GM21528 (cell line): ENCODE measurements at regions not wholly inside any gene's neighbourhood (a gene's known extent, or its start where the extent isn't known, plus 50 kb on each side); places are given as distances from the start of the nearest gene placed in this dataset.

Source experiments
- ATAC-seq: cut with Tn5 transposase; IDR thresholded peaks from one replicate; pipeline ENCODE4 v1.9.1; 2021; ENCODE audit warnings: mild to moderate bottlenecking, moderate library complexity; ENCODE audit not compliant: unreplicated experiment, low FRiP score

DNA sequence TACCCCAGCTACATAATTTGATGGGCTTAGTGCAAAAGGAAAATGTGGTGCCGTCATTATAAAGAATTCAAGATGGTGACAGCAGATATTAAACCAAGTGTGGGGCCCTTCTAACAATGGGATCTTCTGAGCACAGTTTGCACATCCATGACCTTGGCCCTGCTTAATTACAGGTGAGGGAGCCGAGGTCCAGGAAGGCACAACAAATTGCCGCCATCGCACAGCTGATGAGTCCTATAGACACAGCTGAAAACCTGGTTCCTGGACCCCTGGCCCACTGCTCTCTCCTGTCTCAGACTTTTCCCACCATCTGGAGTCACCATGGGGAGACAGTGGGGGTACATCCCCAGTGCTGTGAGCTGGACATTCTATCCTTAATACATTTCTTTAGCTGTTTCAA lies 95.8 kb upstream of the MAP4K3 start:
- ATAC-seq: no peak

- ATAC-seq: no peak
Observed at GRCh38 chr2:39534095-39534711, 97.1 kb upstream of the MAP4K3 start.

- no peak for ATAC-seq
Observed at GRCh38 chr2:39535636-39536185, 98.6 kb upstream of the MAP4K3 start.

GRCh38 chr2:39537150-39537549 lies 100.1 kb upstream of the MAP4K3 start:
- ATAC-seq: no peak

DNA sequence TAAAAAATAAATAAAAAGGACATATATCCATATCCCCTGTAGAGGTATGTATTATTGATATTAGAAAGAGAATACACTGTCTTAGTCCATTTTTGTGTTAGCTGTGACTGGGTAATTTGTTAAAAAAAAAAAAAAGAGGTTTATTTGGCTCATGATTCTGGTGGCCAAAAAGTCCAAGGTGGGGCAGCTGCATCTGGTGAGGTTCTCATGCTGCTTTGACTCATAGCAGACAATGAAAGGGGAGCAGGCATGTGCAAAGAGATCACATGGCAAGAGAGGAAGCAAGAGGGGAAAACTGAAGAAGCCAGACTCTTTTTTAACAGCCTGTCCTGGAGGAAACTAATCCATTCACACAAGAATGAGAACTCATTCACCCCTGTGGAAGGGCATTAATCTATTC lies 101.6 kb upstream of the MAP4K3 start:
- ATAC-seq: no peak

DNA sequence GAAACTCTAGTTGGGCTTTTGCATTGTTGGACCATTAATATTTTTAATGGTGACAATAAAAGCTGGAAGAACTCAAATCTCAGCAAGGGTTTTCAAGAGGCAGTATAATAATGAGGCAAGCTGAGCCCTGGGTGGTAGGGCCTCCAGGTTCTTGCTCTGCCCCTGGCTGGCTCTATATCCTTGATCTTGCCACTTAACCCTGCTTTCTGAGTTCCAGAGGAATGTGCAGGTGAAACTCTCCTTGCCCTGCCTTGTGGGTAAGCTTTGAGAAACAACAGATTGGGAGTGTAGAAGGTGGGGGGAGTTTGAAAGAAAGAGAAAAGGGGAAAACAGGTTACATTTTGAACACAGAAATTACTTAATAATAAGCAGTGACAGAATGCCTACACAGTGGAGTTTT lies 103.3 kb upstream of the MAP4K3 start:
- ATAC-seq: no peak

DNA sequence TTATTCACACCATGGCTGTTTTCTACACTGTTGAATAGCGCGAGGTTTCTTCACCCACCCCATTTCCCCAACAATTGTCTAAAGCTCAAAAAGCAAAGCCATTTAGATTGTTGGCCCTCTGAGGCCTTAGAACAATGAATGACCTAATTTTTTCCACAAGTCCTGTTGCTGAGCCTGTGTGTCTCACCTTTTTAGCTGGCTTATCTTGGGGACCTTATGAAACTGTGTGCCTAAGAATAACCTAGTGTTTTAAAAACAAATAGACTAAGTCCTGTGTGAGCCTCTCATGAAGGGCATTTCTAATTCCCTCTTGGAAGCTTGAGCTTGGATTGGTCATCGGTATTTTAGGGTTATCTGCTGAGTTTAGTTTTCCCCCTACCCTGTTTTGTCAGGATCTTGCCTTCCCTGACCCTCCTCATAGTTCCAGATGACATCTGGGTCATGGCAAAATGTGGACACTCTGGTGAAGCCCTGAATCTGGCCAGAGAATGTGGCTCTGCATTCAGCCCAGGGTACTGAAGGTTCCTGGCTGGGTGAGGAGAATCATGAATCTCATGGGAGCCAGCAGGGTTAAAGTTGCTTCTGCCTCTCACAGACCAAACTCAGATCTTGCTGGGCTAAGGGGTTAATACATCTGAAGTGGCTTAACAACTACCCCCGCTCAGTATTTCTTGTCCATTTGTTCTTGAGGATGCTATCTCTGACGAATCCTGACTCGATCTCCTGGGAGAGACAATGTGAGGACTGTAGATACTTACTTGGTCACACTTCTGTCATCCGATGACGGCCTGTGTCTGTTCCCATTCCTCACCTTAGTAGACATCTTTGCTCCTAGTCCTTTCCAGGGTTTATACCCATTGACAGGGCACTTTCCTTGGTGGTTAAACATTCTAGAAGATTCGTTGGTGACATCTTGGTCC lies 104.2 kb upstream of the MAP4K3 start:
- no peak for ATAC-seq

DNA sequence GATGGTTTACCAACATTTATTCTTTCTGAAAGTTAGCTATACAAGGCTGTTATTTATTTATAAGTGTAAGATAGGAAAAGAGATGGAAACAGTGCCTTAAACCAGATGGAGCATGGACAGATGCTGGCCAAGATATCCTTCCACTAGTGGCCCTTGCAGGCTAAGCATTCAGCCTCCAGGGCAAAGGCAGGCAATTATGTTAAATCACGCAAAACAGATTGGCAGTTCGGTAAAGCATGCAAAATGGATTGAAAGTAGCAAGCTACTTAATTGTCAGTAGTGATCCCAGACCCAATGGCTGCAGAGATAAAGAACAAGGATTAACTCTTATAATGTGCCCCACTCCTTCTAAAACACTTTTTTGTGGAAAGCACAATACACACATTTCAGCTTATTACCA lies 105.4 kb upstream of the MAP4K3 start:
- ATAC-seq: no peak

DNA sequence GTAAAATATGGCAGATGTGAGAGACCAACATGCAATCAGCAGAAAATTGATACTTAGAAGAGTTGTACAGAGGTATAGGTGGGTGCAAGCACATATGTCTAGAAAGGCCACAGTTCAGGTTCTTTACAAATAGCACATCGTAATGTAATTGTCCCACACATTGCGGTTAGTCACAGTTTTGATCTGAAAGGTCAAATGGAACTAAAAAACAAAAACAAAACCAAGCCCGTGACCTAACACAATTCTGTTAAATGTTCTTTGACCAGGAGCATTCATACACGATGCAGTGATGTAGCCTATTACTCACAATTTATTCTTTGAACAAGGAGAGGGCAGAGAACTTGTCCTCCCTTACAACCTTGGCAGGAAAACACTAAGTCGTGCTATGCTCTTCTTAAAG lies 108.9 kb upstream of the MAP4K3 start:
- ATAC-seq: no peak

- no peak for ATAC-seq
Observed at GRCh38 chr2:39546409-39546808, 109.3 kb upstream of the MAP4K3 start.

DNA sequence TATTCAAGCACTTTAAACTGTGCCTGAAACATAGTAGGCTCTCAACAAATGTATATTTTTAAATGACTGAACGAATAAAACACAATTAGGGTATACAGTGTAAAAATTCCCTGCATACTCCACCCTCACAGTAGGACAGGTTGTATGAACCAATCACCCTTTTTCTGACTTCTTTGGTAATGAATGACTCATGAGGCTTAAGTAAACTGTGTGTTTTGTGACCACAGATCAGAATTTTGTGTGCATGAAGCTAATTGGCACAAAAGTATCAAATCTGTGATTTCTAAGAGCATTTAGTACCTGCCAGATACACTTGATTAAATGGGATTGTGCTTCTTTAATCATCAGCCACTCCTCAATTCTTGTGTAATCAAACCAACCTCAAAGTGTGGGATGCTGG lies 109.9 kb upstream of the MAP4K3 start:
- no peak for ATAC-seq

- no peak for ATAC-seq
Observed at GRCh38 chr2:39547811-39548719, 111.0 kb upstream of the MAP4K3 start.

GRCh38 chr2:39549000-39549399 lies 111.9 kb upstream of the MAP4K3 start:
- no peak for ATAC-seq

GRCh38 chr2:39549718-39550464 lies 112.8 kb upstream of the MAP4K3 start:
- ATAC-seq: no peak

DNA sequence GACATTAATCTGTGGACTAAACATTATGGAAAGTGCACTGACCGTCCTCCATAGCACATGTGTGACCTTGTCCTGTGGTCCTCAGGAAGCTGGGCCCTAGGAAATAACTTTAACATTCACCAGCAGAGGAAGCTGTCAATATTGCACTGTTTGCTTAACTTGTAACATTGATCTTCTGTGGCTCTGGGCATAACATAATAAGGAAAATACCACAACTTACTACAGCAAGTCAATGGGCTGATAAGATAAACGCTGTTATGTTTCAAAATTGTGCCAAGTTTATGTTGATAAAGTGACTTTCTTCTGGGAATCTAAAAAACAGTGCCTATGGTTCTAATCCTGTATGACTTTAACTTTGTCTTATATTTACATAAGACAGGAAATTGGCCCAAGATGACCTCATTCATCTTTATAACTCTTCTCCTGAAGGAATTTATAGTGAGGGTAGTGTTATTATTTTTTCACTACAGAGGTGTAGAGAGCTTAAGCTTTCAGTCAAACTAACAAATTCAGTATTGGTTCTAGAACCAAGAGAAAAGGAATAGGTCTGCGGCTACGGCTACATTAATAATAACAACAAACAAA lies 113.7 kb upstream of the MAP4K3 start:
- ATAC-seq: no peak

GRCh38 chr2:39558906-39559305 lies 106.8 kb upstream of the TMEM178A start:
- ATAC-seq: no peak

DNA sequence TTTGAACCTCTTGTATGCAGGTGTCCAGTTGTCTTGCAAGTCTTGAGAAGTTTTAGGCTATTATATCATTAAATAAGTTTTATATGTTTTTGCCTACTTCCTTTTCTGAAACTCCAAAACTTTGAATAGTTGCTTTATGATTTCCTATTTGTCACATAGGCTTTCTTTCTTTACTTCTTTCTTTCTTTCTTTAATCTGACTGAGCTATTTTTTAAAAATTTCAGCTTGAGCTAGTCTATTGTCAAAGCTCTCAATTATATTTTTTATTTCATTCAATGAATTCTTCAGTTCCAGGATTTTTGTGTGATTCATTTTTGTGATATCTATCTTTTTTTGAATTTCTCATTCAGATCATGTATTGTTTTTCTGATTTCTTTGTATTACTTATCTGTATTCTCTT lies 102.1 kb upstream of the TMEM178A start:
- no peak for ATAC-seq

DNA sequence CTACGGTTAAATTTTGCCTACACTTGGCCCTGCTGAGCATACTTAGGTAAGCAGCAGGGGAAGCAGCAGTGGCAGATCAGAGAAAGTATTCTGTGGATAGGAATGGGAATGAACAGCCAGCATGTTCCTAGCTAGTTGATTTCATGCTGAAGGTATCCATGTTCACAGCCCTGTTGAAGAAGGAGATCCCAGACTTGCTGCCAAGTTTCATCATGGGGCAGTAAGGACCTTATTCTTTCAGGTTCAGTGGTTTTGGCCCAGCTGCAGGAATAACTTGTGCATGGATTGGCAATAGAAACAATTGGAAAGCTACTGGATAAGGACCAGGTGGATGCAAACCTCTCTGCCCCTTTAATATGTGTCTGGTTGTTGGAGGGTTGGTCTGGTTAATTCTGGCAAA lies 98.2 kb upstream of the TMEM178A start:
- no peak for ATAC-seq

DNA sequence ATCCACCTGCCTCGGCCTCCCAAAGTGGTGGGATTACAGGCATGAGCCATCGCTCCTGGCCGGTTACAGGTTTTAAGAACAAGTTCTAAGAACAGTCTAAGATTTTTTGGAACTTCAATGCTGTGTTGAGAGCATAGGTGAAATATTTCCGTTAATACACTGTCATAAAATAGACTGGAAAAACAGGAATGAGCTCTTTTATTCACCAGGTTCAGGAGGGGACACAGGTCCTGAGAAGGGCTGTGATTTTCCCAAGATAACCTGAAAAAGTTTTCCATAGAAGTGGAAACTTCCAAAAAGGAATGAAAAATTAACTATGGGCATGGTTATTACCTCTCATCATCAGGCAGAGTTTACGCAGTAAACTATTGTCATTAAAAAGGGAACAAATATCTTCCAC lies 97.6 kb upstream of the TMEM178A start:
- no peak for ATAC-seq

DNA sequence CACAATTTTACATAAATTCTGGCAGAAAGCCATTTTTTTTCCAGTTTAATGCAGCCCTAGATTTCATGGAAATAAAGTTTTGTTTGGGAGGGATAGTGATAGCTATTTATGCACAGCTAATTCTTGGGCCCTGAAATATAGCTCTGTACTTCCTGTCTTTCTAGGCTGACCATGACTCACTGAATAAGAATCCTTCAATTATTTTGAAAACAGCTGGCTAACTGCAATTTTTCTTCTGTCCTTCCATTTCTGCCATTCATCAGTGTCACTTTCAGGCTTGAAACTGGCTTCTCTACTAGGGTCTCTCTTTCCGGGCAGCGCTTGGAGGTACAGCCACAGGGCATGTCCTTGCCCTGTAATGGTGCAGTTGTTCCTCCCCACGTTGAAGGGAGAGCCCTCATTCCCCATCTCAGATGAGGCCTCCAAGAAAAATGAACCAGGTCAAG lies 97.1 kb upstream of the TMEM178A start:
- no peak for ATAC-seq
